ENCODE measurements at regions not wholly inside any gene's neighbourhood (a gene's known extent, or its start where the extent isn't known, plus 50 kb on each side); places are given as distances from the start of the nearest gene placed in this dataset.

DNA sequence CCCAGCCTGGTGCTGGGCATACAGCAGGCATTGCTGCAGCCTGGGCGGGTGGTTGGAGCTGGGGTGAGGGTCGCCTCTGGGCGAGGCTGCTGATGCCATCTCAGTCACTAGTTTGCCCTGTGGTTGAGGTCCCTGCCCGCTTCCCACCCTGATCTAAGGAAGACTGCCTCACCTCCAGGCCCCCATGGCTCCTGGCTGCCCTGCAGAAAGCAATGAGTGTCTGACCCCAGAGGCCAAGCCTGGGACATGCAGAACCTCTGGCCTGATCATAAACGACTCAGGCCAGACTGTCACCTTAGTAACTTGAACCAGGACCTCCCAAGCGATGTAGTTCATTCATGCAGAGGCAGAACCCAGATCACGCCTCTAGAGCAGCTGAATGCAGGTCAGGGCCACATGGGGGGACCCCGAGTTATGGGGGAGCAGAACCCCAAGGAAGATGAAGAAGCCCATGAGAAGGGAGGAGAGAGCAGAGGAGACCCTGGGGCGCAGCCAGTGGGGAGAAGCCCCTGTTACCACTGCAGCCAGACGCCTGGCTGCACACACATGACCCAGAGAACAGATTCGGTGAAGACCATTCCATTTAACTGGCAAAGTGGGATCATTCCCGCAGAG lies 213.9 kb downstream of the TBC1D2B start:
- TF ChIP-seq POLR2A (IDR thresholded peaks at IDR 0.05; ENCODE audit: control extremely low read depth in 1 of 2, low read depth in 2 of 2, low read length in 2 of 2) (no peak), RAD21 (IDR thresholded peaks at IDR 0.05 in 1 of 2, conservative IDR thresholded peaks at IDR 0.05 in 1 of 2; ENCODE audit: low read depth in 2 of 2, low read length in 2 of 2) (no peak), EZH2 (IDR thresholded peaks at IDR 0.05; ENCODE audit: low read depth, low read length, severe bottlenecking) (no peak)

Measured in H1 (cell line).